Trophoblast cell (in vitro differentiated cells and primary cell): ENCODE measurements at regions not wholly inside any gene's neighbourhood (a gene's known extent, or its start where the extent isn't known, plus 50 kb on each side); places are given as distances from the start of the nearest gene placed in this dataset.

ENCODE experiments used
- DNase-seq, 2 donors: peaks; one replicate each; pipeline ENCODE4 v3.0.0-alpha.2; 2016
- H2AFZ ChIP-seq: 2 replicates; pipeline ENCODE4 v1.6.1; 2013; ENCODE audit warnings: low read length, moderate library complexity, mild to moderate bottlenecking; ENCODE audit not compliant: insufficient read depth, poor library complexity
- H2AK5ac ChIP-seq: 2 replicates; pipeline ENCODE4 v1.6.1; 2013; ENCODE audit warnings: mild to moderate bottlenecking, low read length
- H2BK120ac ChIP-seq: 2 replicates; pipeline ENCODE4 v1.6.1; 2013; ENCODE audit warnings: low read length, mild to moderate bottlenecking, moderate library complexity; ENCODE audit not compliant: insufficient read depth, poor library complexity
- H2BK12ac ChIP-seq: 2 replicates; pipeline ENCODE4 v1.6.1; 2013; ENCODE audit warnings: mild to moderate bottlenecking, low read length, moderate library complexity
- H2BK5ac ChIP-seq: 2 replicates; pipeline ENCODE4 v1.6.1; 2013; ENCODE audit warnings: low read length, low read depth, moderate library complexity, mild to moderate bottlenecking; ENCODE audit not compliant: poor library complexity
- H3K14ac ChIP-seq: 2 replicates; pipeline ENCODE4 v1.6.1; 2013; ENCODE audit warnings: mild to moderate bottlenecking, low read length
- H3K18ac ChIP-seq: 2 replicates; pipeline ENCODE4 v1.6.1; 2013; ENCODE audit warnings: mild to moderate bottlenecking, low read length
- H3K23ac ChIP-seq: 2 replicates; pipeline ENCODE4 v1.6.1; 2013; ENCODE audit warnings: low read length
- H3K27ac ChIP-seq: 2 replicates; pipeline ENCODE4 v1.5.1; 2013; ENCODE audit warnings: low read depth, mild to moderate bottlenecking, inconsistent platforms, low read length, moderate library complexity
- H3K27me3 ChIP-seq: 2 replicates; pipeline ENCODE4 v1.6.1; 2013; ENCODE audit warnings: inconsistent platforms, mild to moderate bottlenecking, low read length, moderate library complexity; ENCODE audit not compliant: insufficient read depth
- H3K36me3 ChIP-seq, 2 experiments: 1 replicate in 1 of 2; 2 replicates in 1 of 2; pipeline ENCODE4 v1.6.1; 2013; ENCODE audit warnings: low read length in 2 of 2, mild to moderate bottlenecking in 2 of 2, moderate library complexity in 1 of 2; ENCODE audit not compliant: insufficient read depth in 2 of 2, control insufficient read depth in 1 of 2
- H3K4ac ChIP-seq: 2 replicates; pipeline ENCODE4 v1.6.1; 2013; ENCODE audit warnings: low read depth, mild to moderate bottlenecking, low read length, moderate library complexity
- H3K4me1 ChIP-seq, 2 experiments: 1 replicate in 1 of 2; 2 replicates in 1 of 2; pipeline ENCODE4 v1.6.1; 2013; ENCODE audit warnings: low read length in 2 of 2, mild to moderate bottlenecking in 2 of 2, moderate library complexity in 1 of 2; ENCODE audit not compliant: insufficient read depth in 2 of 2, control insufficient read depth in 1 of 2
- H3K4me2 ChIP-seq: 2 replicates; pipeline ENCODE4 v1.6.1; 2013; ENCODE audit warnings: inconsistent platforms, mild to moderate bottlenecking, low read length, moderate library complexity
- H3K4me3 ChIP-seq: 2 replicates; pipeline ENCODE4 v1.5.1; 2013; ENCODE audit warnings: mild to moderate bottlenecking, low read depth, low read length, inconsistent platforms
- H3K79me1 ChIP-seq: one replicate; pipeline ENCODE4 v1.6.1; 2013; ENCODE audit warnings: low read length
- H3K79me2 ChIP-seq: 2 replicates; pipeline ENCODE4 v1.6.1; 2013; ENCODE audit warnings: low read length, mild to moderate bottlenecking; ENCODE audit not compliant: control insufficient read depth, insufficient read depth, poor library complexity
- H3K9ac ChIP-seq: 2 replicates; pipeline ENCODE4 v1.6.1; 2013; ENCODE audit warnings: mild to moderate bottlenecking, low read length
- H3K9me3 ChIP-seq: 2 replicates; pipeline ENCODE4 v1.6.1; 2013; ENCODE audit warnings: low read depth, mild to moderate bottlenecking, control low read depth, inconsistent platforms, low read length; ENCODE audit not compliant: insufficient read depth
- H4K12ac ChIP-seq: 2 replicates; pipeline ENCODE4 v1.6.1; 2013; ENCODE audit warnings: low read depth, mild to moderate bottlenecking, low read length, moderate library complexity
- H4K8ac ChIP-seq: 2 replicates; pipeline ENCODE4 v1.6.1; 2013; ENCODE audit warnings: low read depth, mild to moderate bottlenecking, low read length, moderate library complexity
- H4K91ac ChIP-seq: one replicate; pipeline ENCODE4 v1.6.1; 2013; ENCODE audit warnings: low read depth, mild to moderate bottlenecking, low read length, moderate library complexity
- WGBS: extraction: QIAGEN DNeasy Blood & Tissue Kit; methylation state at CpG from one replicate; pipeline ENCODE4 v1.1.7; 2013; ENCODE audit warnings: missing lambda C conversion rate; ENCODE audit not compliant: insufficient read length, insufficient coverage; ENCODE audit errors: extremely low coverage; 5-methylcytosine and 5-hydroxymethylcytosine counted together

DNA sequence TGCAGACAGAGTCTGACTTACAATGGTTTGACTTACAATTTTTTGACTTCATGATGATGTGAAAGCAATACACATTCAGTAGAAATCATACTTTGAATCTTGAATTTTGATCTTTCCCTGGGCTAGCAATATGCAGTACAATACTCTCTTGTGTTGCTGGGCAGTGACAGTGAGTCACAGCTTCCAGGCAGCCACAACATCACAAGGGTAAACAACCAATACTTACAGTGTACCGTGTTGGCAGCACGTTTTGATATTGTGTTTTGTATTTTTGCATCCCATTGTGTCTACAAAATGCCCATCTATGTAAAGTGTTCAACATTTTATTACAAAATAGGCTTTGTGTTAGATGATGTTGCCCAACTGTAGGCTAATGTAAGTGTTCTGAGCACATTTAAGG, 150.9 kb downstream of the NTMT2 start:
- Histone ChIP-seq H2AFZ (no peak overlapping the region), H3K79me2 (no peaks in the 10 kb centered on the region), H3K27ac (no peak overlapping the region), H3K4me3 (no peak overlapping the region), H4K12ac (no peak overlapping the region), H2AK5ac (no peak overlapping the region), H3K14ac (no peak overlapping the region), H3K36me3 (no peaks in the 10 kb centered on the region), H3K79me1 (no peaks in the 10 kb centered on the region), H2BK12ac (no peak overlapping the region), H3K9me3 (no peaks in the 10 kb centered on the region), H3K4me2 (no peak overlapping the region), H4K91ac (no peak overlapping the region), H4K8ac (no peak overlapping the region), H2BK120ac (no peak overlapping the region), H3K18ac (no peak overlapping the region), H3K27me3 (no peaks in the 10 kb centered on the region), H3K9ac (no peak overlapping the region), H3K4me1 (no peaks in the 10 kb centered on the region), H3K23ac (no peak overlapping the region), H3K4ac (no peak overlapping the region), H2BK5ac (no peak overlapping the region)
- DNase-seq = no peak
- WGBS = no CpG with 5 or more reads among the region's 2 CpGs

- H4K91ac ChIP-seq = no peak overlapping the region
- no peak overlapping the region for H3K14ac ChIP-seq
- no peaks in the 10 kb centered on the region for H3K4me1 ChIP-seq
- H3K27me3 ChIP-seq = no peaks in the 10 kb centered on the region
- DNase-seq = no peak
- no peak overlapping the region for H2BK12ac ChIP-seq
- H3K27ac ChIP-seq = no peak overlapping the region
- H3K79me2 ChIP-seq = no peaks in the 10 kb centered on the region
- no peak overlapping the region for H3K4me3 ChIP-seq
- no peak overlapping the region for H4K8ac ChIP-seq
- no peak overlapping the region for H3K23ac ChIP-seq
- H4K12ac ChIP-seq = no peak overlapping the region
- no peak overlapping the region for H3K18ac ChIP-seq
- H3K4me2 ChIP-seq = no peak overlapping the region
- no peak overlapping the region for H2BK120ac ChIP-seq
- H3K9ac ChIP-seq = no peak overlapping the region
- H3K4ac ChIP-seq = no peak overlapping the region
- H3K9me3 ChIP-seq = no peaks in the 10 kb centered on the region
- H2BK5ac ChIP-seq = no peak overlapping the region
- H3K36me3 ChIP-seq = no peaks in the 10 kb centered on the region
- no peak overlapping the region for H2AFZ ChIP-seq
- H2AK5ac ChIP-seq = no peak overlapping the region
- no peaks in the 10 kb centered on the region for H3K79me1 ChIP-seq
- WGBS = no CpG with 5 or more reads among the region's 3 CpGs
Measured at GRCh38 chr1:170301596-170301995, 155.8 kb downstream of the NTMT2 start.

DNA sequence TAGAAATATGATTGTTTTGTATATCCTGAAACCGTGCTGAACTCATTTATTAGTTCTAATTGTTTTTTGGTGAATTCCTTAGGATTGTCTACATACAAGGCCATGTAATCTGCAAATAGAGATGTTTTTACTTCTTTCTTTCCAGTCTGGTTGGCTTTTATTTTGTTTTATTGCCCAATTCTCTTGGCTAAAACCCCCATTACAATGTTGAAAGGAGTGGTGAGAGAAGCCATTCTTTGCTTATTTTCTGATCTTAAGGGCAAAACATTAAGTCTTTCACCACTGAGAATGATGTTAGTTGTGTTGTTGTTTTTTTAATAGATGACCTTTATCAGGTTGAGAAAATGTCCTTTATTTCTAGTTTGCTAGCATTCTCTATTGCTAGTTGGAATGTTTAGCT, 157.3 kb downstream of the NTMT2 start:
- WGBS = no CpG with 5 or more reads among the region's 1 CpG
- no peaks in the 10 kb centered on the region for H3K36me3 ChIP-seq
- H3K4me2 ChIP-seq = no peak overlapping the region
- H2BK120ac ChIP-seq = no peak overlapping the region
- no peaks in the 10 kb centered on the region for H3K9me3 ChIP-seq
- H3K14ac ChIP-seq = no peak overlapping the region
- H4K12ac ChIP-seq = no peak overlapping the region
- H2AK5ac ChIP-seq = no peak overlapping the region
- H3K27ac ChIP-seq = no peak overlapping the region
- no peak overlapping the region for H2AFZ ChIP-seq
- H3K4me3 ChIP-seq = no peak overlapping the region
- no peak overlapping the region for H4K8ac ChIP-seq
- no peaks in the 10 kb centered on the region for H3K79me2 ChIP-seq
- no peaks in the 10 kb centered on the region for H3K79me1 ChIP-seq
- DNase-seq = no peak
- peaks cover 3 to 4% of the 10 kb centered on the region in 2 experiments for H3K4me1 ChIP-seq
- no peak overlapping the region for H3K9ac ChIP-seq
- H2BK12ac ChIP-seq = no peak overlapping the region
- no peak overlapping the region for H4K91ac ChIP-seq
- H3K27me3 ChIP-seq = no peaks in the 10 kb centered on the region
- no peak overlapping the region for H3K23ac ChIP-seq
- no peak overlapping the region for H3K18ac ChIP-seq
- H3K4ac ChIP-seq = no peak overlapping the region
- no peak overlapping the region for H2BK5ac ChIP-seq

DNA sequence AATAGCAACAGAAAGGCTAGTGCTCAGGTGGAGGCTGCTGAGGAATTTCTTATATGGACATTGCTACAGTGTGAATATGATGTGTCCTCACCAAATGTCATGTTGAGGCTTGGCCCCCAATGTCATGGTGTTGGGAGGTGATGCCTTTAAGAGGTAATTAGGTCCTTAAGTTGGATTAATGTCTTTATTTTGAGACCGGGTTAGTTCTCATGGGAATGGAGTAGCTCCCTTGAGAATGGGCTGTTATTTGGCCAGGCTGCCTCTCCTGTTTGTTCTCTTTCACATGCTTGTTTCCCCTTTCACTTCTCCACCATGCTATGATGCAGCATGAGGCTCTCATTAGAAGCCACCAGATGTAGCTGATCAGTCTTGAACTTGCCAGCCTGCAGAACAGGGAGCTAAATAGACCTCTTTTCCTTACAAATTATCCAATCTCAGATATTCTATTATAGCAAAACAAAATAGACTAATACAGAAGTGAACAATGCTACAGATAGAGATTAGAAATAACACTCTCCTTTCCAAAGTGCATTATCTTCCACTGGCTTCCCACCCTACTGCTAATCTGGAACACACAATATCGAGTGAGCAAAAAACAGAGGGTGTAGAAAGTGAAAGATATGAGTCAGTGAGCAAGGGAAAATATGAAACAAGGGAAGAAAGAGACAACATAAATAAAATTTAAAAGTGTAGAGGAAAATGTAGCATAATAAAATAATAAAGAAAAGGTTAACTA, 160.2 kb downstream of the NTMT2 start:
- H2BK12ac ChIP-seq = no peak overlapping the region
- no peak overlapping the region for H2BK120ac ChIP-seq
- no peak overlapping the region for H2BK5ac ChIP-seq
- no peak overlapping the region for H4K91ac ChIP-seq
- no peak overlapping the region for H2AFZ ChIP-seq
- no peak overlapping the region for H3K9ac ChIP-seq
- no CpG with 5 or more reads among the region's 2 CpGs for WGBS
- H3K27me3 ChIP-seq = no peaks in the 10 kb centered on the region
- no peak overlapping the region for H3K14ac ChIP-seq
- H3K4me2 ChIP-seq = no peak overlapping the region
- no peaks in the 10 kb centered on the region for H3K36me3 ChIP-seq
- H3K4me1 ChIP-seq = peaks cover 4 to 13% of the 10 kb centered on the region in 2 experiments
- H3K4ac ChIP-seq = no peak overlapping the region
- no peak overlapping the region for H3K18ac ChIP-seq
- H3K79me1 ChIP-seq = peaks cover 6% of the 10 kb centered on the region
- no peaks in the 10 kb centered on the region for H3K9me3 ChIP-seq
- no peak overlapping the region for H3K4me3 ChIP-seq
- H4K12ac ChIP-seq = no peak overlapping the region
- H3K79me2 ChIP-seq = no peaks in the 10 kb centered on the region
- H3K23ac ChIP-seq = no peak overlapping the region
- H3K27ac ChIP-seq = no peak overlapping the region
- DNase-seq = no peak
- H2AK5ac ChIP-seq = no peak overlapping the region
- H4K8ac ChIP-seq = no peak overlapping the region
